Spleen (tissue), 7 donors: ENCODE measurements at regions not wholly inside any gene's neighbourhood (a gene's known extent, or its start where the extent isn't known, plus 50 kb on each side); places are given as distances from the start of the nearest gene placed in this dataset.

Experiments used
- CTCF ChIP-seq, 11 experiments: fragments of 200-600 bp in 7 of 11; fragments of 450-650 bp in 4 of 11; sonication (generic) in 4 of 11; IDR thresholded peaks in 8 of 11; conservative IDR thresholded peaks in 3 of 11; 1 replicate in 7 of 11; 2 replicates in 4 of 11; pipeline versions ENCODE4 v1.4.0 to v1.8.0; 2016 to 2021; ENCODE audit warnings: antibody characterized with exemption in 11 of 11, inconsistent platforms in 4 of 11, mild to moderate bottlenecking in 1 of 11
- POLR2A ChIP-seq, 3 donors: fragments of 450-650 bp; IDR thresholded peaks; one replicate each; pipeline ENCODE4 v1.5.1; 2017; ENCODE audit warnings: antibody characterized with exemption in 3 of 3, mild to moderate bottlenecking in 1 of 3
- POLR2AphosphoS5 ChIP-seq, 3 donors: sonication (generic); formaldehyde crosslinking; IDR thresholded peaks; one replicate each; pipeline ENCODE4 v1.5.1; 2017; ENCODE audit warnings: antibody characterized with exemption in 3 of 3
- donor health status: DM: no; HTN: no; CAD: no; lungs with moderate emphysema.
- donor health status: DM: no; HTN: no; CAD: no.
- donor health status: DM: no; HTN: no; CAD: no.

- TF ChIP-seq CTCF (IDR thresholded peaks at IDR 0.05 in 8 of 11, conservative IDR thresholded peaks at IDR 0.05 in 3 of 11) = no peak
- TF ChIP-seq POLR2A (IDR thresholded peaks at IDR 0.05) = no peak
- TF ChIP-seq POLR2AphosphoS5 (IDR thresholded peaks at IDR 0.05) = no peak
These were observed 195.6 kb upstream of the SSTR1 start for GRCh38 chr14:38012056-38012455.
